ENCODE measurements at regions not wholly inside any gene's neighbourhood (a gene's known extent, or its start where the extent isn't known, plus 50 kb on each side); places are given as distances from the start of the nearest gene placed in this dataset.
"Not testable (repeated sequence)": the region's sequence is repeated elsewhere in the genome, so short reads cannot be mapped to it uniquely, and the experiment has no call there.

GRCh38 chr5:87048156-87048555 lies 219.5 kb upstream of the RASA1 start:
- no peak for DNase-seq (ENCODE audit: low read depth)
- TF ChIP-seq, protein P1, sequence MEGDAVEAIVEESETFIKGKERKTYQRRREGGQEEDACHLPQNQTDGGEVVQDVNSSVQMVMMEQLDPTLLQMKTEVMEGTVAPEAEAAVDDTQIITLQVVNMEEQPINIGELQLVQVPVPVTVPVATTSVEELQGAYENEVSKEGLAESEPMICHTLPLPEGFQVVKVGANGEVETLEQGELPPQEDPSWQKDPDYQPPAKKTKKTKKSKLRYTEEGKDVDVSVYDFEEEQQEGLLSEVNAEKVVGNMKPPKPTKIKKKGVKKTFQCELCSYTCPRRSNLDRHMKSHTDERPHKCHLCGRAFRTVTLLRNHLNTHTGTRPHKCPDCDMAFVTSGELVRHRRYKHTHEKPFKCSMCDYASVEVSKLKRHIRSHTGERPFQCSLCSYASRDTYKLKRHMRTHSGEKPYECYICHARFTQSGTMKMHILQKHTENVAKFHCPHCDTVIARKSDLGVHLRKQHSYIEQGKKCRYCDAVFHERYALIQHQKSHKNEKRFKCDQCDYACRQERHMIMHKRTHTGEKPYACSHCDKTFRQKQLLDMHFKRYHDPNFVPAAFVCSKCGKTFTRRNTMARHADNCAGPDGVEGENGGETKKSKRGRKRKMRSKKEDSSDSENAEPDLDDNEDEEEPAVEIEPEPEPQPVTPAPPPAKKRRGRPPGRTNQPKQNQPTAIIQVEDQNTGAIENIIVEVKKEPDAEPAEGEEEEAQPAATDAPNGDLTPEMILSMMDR (IDR thresholded peaks at IDR 0.05; ENCODE audit: insufficient read depth, low read depth, low read length), result no peak
- H3K4me3 ChIP-seq (ENCODE audit: low read depth, low read length), result no peak overlapping the region

GRCh38 chr5:87049012-87049411 lies 218.7 kb upstream of the RASA1 start:
- not testable (repeated sequence) for H3K4me3 ChIP-seq (ENCODE audit: low read depth, low read length); DNase-seq (ENCODE audit: low read depth)

DNA sequence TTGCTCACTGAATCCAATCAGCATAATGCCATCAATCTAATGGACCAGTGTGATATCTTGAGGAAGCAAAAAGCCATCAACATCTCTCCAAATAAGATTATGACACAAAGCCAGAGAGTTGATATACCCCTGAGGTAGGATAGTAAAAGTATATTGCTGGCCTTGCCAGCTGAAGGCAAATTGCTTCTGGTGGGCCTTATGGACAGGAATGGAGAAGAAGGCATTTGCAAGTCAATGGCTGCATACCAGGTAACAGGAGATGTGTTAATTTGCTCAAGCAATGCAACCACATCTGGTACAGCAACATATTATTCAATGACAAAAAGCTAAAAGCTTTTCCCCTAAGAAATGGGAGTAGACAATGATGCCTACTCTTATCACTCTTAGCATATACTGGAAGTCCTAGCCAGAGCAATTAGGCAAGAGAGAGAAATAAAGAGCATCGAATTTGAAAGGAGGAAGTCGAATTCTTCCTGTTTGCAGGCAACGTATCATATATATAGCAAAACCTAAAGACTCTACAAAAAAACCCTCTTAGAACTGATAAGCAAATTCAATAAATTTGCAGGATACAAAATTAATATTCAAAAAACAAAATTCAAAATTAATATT lies 216.1 kb upstream of the RASA1 start:
- no peak overlapping the region for H3K4me3 ChIP-seq (ENCODE audit: low read depth, low read length)
- TF ChIP-seq, protein P1 (IDR thresholded peaks at IDR 0.05; ENCODE audit: insufficient read depth, low read depth, low read length), result no peak
- DNase-seq (ENCODE audit: low read depth), result no peak

DNA sequence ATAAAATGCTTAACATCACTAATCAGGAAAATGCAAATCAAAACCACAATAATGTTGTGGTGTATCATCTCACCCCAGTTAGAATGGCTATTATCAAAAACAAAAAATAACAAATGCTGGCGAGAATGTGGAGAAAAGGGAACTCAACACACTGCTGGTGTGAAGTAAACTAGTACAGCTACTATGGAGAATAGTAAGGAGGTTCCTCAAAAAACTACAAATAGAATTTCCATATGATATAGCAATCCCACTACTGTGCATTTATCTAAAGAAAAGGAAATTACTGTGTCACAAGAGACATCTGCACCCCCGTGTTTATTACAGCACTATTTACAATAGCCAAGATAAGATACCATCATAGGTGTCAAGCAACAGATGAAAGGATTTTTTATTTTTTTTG lies 214.5 kb upstream of the RASA1 start:
- TF ChIP-seq, protein P1 (IDR thresholded peaks at IDR 0.05; ENCODE audit: insufficient read depth, low read depth, low read length), result no peak
- no peak overlapping the region for H3K4me3 ChIP-seq (ENCODE audit: low read depth, low read length)

DNA sequence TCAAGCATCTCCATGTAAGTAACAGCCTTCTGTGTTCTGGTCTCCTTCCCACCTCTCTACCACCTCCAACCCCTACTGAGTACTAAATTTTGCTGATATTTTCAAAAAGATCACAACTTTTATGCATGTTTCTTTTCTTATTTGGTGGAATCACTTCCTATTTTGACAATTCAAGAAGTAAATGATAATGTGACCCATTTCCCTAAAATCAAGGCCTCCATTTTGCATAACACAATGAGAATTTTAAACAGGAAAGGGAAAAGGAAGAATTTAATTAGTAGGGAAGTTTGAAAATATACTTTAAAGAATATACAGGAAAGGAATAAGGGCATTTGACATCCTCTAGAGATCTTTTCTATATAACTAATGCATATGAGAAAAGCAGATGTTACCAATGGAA lies 212.9 kb upstream of the RASA1 start:
- TF ChIP-seq, protein P1 (IDR thresholded peaks at IDR 0.05; ENCODE audit: insufficient read depth, low read depth, low read length), result no peak
- no peak overlapping the region for H3K4me3 ChIP-seq (ENCODE audit: low read depth, low read length)
- no peak for DNase-seq (ENCODE audit: low read depth)

More for the DNA sequence above, 214.5 kb upstream of the RASA1 start:
- DNase-seq (ENCODE audit: low read depth), result no peak

DNA sequence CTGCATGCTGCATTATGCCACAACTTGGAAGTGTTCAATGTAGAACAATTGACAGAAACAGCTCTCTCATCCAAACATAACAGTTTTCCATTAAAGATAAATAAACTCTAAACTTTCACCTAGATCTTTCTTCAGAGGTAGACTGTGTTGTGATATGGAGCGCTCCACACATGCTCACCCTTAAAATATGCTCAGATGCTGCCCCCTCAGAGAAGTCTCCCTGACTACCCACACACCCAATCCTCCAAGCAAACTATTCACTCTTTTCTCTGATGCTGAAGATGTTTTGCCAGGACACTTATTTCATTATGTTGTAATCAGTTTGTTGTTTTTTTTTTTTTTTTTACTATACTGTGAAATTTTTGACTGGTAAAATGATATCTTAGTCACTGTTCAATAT lies 206.6 kb upstream of the RASA1 start:
- TF ChIP-seq, protein P1 (IDR thresholded peaks at IDR 0.05; ENCODE audit: insufficient read depth, low read depth, low read length), result no peak
- no peak for DNase-seq (ENCODE audit: low read depth)
- H3K4me3 ChIP-seq (ENCODE audit: low read depth, low read length), result no peak overlapping the region

GRCh38 chr5:87069311-87069710 lies 198.4 kb upstream of the RASA1 start:
- H3K4me3 ChIP-seq (ENCODE audit: low read depth, low read length), result no peak overlapping the region
- TF ChIP-seq, protein P1 (IDR thresholded peaks at IDR 0.05; ENCODE audit: insufficient read depth, low read depth, low read length), result no peak
- no peak for DNase-seq (ENCODE audit: low read depth)

Measured in fibroblast of villous mesenchyme (primary cell).